ENCODE measurements at regions not wholly inside any gene's neighbourhood (a gene's known extent, or its start where the extent isn't known, plus 50 kb on each side); places are given as distances from the start of the nearest gene placed in this dataset.

DNA sequence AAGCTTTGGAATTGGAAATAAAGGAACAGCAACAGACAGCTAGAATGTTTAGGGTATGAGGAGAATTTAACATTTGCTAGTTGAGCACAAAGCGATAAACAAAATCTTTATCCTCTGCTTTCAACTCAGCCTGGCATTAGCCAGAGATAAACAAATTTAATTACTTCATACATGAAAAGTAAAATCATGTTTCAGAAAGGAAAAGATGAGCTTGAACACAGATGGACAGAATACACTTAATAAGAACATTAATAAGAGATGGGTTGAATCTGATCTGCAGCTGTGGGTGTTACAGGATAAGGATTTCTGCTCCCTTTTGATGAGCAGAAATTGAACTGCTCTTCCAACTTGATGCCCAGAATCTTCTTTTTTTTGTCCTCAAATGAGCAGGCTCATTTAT is 275.2 kb downstream of the CSNK1G3 start:
- no peak for DNase-seq

DNA sequence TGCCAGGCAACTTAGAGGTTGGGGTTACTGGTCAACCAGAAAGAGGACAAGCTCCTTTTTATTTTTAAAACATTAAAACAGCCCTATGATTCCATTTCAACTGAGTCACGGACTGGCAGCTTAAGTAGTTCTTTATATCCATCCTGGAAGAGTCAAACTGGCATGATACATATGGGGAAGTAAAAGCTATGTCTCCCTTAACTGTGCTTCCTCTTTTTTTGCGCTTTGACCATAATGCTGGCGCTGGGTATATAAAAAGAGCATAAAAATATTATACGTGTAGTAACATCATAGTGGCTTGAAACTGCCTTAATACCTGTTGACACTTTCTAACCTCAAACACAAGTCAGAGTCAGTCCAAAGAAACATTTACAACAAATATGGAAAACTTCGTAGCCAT is 274.4 kb downstream of the CSNK1G3 start:
- DNase-seq: no peak

DNA sequence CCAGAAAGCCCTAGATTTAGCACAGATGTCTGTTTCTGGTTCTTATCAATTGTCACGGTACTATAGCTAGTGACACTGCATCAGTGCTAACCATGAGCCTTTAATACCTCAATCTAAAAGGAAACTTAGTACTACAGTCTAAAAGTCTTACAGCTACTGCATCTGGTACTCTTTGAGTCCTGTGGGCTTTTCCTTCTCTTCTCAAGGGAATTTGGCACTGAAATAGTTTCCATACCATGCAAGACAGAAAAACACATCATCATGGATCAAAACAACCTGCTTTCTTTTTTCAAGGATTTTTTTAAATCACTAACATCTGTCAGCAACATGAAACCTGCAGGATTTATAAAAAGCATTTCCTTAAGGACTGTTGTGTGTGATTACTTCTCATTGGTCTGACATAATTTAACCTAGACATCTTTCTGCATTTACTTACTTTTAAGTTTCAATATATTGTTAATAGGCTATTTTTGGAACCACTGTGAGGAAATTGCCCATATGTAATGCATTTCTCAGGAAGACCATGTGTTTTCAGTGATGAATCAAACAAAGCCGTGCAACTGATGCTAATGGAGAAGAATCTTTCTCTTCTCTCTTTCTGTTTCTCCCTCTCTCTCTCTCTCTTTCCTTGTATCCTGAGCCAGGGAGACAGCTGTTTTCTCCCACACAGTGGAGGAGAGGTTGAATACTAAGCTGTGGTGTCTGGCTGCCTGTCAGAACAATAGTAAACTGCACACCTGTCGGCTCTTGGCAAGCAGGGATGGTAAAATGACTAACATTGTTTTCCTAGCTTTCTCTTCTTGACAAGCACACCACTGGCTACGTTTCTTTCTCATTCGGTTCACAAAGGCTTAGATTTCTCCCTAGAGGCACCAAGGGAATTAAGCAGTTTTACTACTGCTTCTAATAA is 273.4 kb downstream of the CSNK1G3 start:
- DNase-seq: peak; percentile 90

DNA sequence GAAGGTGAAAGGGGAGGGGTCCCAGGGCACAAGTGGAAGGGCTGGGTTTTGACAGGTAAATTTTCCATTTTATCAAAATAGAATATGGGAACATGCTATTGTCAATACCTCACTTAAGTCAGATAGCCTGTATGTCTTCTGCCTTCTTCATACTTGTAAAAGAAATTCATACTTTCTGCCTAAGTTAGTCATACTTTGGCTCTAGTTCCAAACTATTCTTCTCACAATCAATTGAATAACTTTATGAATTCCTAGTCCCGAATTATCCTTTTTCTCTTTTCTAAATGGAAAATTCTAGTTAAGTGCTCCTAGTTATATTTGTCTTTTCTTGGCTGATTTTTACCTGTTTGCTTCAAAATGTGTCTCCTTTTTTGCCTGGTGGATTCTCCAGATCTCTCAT is 271.4 kb downstream of the CSNK1G3 start:
- DNase-seq: no peak

DNA sequence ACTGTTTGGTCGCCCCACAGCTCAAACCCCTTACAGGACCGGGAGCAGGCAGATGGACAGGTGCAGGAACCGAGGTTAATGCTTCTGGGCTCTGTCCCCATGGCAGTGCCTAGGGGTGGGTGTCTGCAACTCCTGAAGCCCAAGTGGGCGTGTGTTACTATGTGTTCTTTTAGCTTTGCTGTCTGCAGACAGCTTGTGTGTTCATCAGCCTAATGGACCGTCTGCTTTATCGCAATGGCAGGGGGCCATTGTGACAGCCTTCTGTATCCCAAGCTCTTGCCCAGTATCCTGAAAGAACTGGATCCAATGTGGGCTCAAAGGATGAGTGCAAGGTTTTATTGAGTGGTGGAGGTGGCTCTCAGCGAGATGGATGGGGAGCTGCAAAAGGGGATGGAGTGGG is 266.7 kb downstream of the CSNK1G3 start:
- no peak for DNase-seq

DNA sequence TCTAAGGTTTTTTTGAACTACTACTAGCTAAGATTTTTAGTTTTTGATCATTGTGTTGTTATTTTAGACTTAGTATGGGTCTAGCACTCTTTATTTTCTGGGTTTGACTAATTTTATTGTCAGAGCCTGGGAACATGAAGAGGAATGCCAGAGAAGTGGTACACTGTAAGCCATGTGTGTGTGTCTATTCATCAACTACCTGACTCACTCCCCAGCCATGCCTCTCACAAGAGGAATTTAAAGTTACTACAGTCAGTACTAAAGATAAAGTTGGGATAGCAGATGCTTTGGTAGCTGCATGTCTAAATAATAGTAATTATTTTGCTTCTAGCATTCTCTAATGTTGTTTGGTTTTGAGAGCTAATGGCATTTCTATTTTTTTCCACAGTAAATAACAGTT is 264.8 kb downstream of the CSNK1G3 start:
- DNase-seq: no peak

DNA sequence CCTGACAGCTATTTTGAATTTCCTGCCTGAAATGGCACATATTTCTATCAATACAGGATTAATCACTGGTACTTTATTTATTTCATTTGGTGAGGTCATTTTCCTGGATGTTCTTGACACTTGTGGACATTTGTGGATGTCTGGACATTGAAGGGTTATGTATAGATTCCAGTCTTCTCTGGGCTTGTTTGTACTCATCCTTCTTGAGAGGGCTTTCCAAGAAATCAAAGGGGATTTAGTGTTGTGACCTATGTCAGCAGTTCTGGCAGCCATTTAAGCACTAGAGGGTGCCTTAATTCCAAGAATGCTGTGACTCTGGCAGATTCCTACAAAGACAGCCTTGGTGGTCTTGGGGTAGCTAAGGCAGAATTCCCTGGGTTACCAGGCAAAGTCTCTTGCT is 259.7 kb downstream of the CSNK1G3 start:
- DNase-seq: no peak

DNA sequence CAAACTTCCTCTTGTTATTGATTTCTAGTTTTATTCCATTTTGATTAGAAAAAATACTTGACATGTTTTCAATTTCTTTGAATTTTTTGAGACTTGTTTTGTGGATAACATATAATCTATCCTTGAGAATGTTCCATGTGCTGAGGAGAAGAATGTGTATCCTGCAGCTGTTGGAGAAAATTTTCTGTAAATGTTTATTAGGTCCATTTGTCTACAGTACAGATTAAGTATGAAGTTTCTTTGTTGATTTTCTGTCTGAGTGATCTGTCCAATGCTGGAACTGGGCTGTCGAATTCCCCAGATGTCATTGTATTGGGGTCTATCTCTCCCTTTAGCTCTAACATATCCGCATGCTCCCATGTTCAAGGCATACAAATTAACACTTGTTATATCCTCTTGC is 251.2 kb downstream of the CSNK1G3 start:
- no peak for DNase-seq

DNA sequence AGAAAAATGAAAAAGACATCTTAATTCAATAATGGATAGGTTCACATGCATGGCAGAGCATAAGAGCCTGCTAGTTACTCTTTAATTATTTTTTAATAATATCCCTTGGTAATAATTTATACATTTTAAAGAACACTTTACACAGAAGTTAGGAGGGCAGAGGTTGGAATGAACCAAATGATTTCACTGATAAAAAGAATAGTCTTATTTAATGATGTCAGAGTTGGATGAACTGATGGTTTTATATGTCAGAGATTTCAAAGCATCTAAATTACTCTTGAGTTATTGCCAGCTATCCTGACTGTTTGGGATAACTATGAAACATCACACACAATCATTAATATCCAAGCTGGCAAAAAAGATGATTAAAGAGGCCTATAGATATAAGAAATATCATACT is 244.8 kb downstream of the CSNK1G3 start:
- no peak for DNase-seq

DNA sequence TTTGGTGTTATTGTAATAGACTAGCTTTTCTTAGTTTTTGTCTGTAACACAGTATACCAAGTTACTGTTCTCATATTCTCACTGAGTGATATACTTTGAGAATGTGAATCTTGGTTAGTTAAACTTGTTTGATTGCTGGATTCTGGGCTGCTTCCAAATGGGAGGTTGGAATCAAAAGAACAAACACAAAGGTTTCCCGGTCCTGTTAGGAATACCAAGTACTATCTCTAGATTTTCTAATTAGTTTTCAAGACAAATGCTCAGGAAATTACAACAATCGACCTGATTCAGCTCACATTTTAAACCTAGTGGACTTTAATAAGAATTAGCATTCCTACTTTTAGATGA is 244.3 kb downstream of the CSNK1G3 start:
- no peak for DNase-seq

DNA sequence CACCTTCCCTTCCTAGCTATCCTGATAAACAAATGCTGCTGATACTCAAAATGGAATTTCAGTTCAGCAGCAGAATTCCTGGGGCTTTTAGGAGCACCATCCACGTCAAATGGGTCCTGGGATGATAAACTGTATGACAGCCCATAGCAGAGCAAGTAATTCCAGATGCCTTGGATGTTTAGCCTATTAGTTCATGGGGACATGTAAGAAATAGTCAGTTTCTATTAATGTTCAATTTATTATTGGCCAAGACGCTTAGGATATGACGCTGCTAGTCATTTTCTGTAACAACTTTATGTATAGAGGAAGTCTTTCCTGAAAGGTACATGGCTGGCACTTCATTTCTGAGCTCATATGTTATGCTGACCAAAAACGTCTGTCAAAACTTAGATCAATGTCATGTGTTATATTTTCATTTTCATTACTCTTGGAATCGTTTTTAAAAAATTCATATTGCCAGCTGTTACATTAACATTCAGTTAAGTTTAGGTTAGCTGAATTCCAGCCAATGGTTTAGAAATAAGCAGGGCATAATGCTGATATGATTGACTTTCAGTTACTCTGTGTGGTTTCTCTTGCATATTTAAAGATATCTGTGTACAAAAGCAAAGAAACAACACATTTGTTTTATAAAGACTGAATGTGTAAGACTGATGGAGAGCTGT is 243.8 kb downstream of the CSNK1G3 start:
- no peak for DNase-seq

DNA sequence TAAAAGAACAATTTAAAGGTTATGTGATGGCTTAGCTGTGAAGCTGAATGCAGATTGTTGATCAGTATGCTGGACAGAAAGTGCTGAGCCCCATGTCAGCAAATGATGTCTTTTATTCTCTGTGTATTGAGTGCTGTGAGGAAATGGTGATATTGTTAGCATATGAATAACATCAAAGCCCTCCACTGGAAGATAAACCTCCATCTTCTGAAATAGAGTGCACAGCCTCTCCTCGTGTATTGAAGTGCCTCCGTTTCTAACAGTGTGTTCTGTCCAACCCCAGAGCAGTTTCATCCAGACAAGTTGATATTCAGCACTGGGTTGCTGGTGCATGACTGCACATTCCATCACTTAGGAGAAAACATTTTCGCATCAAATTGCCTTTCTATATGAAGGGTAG is 242.9 kb downstream of the CSNK1G3 start:
- DNase-seq: peak; percentile 44

DNA sequence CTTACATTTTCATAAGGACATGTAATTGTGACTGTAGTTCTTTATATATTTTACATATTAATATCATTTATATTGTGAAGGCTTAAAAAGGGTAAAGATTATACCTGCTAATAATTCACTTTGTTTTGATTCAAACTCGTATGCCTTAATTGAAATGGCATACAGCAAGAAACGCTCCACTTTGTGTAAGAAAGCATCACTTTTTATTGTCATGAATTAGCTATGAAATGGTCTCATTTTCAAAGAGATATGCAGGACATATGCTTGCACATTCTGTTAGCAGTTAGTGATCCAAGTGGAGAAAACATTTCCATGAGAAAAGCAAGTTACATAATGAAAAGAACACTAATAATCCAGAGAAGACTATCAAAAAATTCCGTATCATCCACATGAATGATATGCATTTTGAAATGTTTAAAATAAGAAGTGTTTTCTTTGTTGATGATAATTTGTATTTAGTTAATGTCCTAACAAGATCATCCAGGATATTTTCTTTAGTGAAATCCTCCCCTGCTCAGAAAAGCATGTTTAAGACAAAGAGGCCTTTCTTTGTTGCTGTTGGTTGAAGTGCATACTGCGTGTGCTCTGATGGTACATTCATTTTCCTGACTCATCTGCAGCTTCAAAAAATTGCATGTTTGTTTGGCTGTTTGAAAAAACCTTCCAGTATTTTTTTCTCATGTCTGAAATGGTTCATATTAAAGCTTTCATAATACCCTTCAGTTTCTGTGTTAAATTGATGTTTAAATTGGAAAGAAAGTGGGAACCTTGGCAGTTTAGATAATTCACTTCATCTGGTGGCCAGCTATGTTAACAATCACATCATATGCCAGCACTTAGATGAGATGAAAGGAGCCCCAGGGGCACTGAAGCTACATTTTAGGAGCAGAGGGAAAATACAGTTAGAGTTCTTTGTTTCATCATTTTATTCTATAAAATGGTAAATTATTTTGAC is 242.2 kb downstream of the CSNK1G3 start:
- peak; percentile 8 for DNase-seq

DNA sequence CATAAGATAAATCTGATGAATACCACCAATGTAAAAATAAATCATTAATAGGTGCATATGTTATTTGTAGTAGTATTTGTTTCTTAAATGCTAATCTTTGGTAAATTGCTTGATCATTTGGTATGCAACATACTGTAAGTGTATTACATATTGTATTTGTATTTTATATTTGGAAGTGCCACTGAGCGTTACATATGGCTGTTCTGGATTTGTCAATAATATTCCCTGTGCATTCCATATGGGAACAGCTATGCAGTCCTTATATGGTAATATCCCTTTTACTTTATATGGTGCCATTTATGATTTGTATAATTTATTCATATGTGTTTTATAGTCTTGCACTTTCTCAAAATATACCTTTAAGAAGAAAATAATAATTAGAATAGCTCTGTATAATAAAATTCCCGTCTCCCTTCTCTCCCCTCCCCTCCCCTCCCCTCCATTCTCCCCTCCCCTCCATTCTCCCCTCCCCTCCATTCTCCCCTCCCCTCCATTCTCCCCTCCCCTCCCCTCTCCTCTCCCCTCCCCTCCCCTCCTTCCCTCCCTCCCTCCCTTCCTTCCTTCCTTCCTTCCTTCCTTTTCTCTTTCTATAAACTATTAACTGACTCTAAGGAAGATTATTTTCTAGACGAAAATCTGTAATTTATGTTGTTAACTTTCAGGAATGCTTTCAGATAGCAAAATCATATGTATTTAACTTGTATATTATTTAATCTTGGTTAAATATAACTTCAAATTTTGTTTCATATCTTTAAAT is 241.4 kb downstream of the CSNK1G3 start:
- DNase-seq: no peak

DNA sequence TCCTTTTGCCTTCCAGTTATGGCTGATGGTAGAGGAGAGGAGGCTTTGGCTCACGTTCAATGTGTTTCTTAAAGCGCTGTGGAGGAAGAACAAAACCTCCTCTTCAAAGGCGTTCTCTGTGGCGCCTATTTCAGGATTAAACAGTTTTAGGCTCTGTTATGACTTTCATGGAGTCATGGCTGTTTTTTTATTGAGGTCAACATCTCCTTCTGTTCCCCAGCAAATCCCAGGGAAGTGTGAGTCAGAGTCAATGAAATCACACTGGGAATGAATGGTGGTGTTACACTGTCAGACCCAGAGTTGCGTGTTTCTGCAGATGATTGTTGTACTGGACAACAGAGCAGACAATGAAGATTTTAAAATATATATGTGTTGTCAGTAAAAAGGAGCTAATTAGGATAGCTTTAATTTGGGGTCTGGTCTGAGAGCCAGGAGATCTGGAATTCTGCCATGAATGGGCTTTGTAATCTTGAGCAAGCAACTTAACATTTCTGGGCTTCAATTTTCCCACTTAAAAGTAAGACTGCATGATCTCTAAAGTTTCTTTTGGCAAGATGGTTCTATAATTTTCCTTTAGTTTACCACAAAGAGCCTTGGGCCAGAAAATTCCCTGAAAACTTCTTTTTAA is 240.7 kb downstream of the CSNK1G3 start:
- DNase-seq: no peak

DNA sequence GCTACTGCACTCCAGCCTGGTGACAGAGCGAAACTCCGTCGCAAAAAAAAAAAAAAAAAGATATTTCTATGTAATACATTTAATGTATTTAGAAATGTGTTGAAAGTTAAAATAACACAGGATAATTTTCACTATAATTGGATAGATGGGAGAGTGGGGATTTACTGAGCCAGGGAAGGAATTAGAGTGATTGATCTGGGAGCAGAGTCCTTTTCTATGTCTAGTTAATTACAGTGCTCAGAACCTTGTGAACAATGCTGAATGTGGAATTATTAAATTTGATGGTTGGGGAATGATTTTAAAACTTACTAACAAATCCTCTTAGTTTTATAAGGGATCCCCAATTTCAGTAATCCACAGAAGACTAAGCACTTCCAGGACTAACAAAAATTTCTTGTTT is 239.7 kb downstream of the CSNK1G3 start:
- no peak for DNase-seq

DNA sequence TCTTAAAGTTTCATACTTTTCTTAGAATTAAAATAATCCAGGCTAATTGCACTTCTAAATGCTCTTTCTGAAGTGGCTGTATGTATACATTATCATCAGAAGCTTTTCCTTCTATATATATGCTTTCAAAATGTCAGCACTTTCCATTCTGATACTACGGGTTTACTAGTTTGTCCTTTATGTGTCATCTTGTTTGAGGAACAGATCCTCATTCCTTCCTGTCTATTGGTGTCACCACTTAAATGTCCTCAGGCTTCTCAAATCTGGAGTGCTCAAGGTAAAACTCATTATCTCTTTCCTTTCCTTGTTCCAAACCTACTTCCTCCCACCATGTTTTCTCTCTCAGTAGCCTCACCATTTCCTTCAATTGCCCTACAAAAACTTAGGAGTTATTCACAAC is 236.3 kb downstream of the CSNK1G3 start:
- no peak for DNase-seq

DNA sequence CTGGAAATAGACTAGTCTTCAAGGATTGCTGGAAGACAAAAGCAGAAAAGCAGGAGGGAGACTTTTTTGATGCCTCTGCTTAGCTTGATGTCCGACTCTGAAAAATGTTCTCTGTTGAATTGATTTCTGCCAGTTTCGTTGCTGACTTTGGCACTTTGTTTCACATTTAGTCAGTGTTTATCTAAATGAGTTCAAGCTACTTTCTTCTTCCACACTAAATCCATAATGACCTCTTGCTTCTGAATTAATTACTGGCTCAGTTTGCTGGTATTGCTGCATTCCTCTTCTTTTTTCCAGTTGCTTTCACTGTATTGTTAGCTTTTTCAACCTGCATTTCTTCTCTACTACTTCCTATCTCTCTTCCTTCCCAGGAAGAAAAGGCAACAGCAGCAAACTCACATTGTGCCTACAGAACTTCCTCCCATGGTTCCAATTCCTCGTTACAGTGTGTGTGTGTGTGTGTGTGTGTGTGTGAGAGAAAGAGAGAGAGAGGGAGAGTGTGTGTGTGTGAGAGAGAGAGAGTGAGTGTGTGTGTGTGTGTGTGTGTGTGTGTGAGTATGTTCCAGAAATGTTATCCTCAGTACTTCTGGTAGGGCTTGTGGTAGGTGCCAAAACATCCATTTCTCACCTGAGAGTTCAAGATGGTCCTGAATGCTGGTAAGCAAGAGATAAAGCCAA is 234.8 kb downstream of the CSNK1G3 start:
- no peak for DNase-seq

DNA sequence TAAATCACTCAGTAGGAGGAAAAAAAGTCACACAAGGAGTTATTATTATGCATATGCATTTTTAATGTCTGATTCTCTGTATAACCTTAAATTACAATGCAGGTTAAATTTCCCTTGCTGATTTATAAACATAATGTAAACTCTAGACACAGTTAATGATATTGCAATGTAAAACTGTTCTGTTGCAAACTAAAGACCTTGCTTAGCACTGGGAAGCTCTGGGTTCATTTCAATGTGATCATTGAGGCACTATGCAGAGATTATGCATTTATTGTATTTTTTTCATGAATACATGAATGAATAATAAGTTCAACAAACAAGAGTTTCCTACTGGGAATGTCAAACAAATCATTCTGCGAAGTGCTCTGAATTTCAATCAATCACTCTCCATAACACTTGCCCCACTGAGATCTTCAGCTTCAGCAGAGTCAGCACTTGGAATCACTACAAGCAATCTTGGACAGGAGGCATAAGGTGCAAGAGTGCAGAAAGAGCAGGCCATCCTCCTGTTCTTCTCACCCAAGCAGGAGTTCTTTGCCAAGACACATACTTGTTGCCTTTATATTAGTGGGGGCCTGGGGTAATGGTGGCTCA is 232.1 kb downstream of the CSNK1G3 start:
- DNase-seq: no peak

DNA sequence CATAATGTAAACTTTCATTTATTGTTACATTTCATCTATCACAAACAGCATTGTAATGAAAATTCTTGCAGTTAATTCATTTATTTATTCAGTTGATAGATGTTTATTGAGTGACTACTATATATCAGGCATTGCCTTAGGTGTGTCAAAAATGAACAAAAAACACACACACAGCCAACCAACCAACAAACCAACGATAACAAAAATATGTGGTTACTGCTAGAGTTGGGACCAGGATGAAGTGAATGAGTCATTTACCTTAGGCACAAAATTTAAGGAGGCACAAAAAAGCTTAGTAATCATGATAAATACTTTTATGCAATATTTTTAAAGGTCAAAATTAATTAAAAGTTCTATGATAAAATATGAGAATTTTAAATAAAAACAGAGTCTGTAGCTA is 223.4 kb downstream of the CSNK1G3 start:
- DNase-seq: no peak

DNA sequence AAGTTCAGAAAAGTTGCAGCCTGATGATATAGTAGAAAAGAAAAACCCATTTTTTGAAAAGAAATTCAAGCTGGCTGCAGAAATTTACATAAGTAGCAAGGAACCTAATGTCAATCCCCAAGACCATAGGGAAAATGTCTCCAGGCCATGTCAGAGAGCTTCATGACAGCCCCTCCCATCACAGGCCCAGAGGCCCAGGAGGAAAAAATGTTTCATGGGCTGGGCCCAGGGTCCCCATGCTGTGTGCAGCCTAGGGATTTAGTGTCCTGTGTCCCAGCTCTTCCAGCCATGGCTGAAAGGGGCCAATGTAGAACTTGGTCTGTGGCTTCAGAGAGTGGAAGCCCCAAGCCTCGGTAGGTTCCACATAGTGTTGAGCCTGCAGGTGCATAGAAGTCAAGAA is 220.3 kb downstream of the CSNK1G3 start:
- no peak for DNase-seq

All from NCI-H345 (cell line).